Right renal pelvis (tissue), 4 donors: ENCODE measurements at regions not wholly inside any gene's neighbourhood (a gene's known extent, or its start where the extent isn't known, plus 50 kb on each side); places are given as distances from the start of the nearest gene placed in this dataset.
"Not testable (repeated sequence)": the region's sequence is repeated elsewhere in the genome, so short reads cannot be mapped to it uniquely, and the experiment has no call there.

ENCODE experiments used
- DNase-seq, 4 donors: peaks; one replicate each; pipeline ENCODE4 v3.0.0-alpha.2; 2013; ENCODE audit warnings: low read depth in 4 of 4, low spot score in 3 of 4, missing footprints in 1 of 4

- no peak for DNase-seq
Measured at GRCh38 chr6:9744119-9744518, 670.8 kb downstream of the TFAP2A start.

- peak; percentile 8 to 20 (median 17) for DNase-seq
Measured at GRCh38 chr6:9732056-9732455, 682.8 kb downstream of the TFAP2A start.

- DNase-seq: not testable (repeated sequence)
Measured at GRCh38 chr6:9725776-9726175, 689.1 kb downstream of the TFAP2A start.

GRCh38 chr6:9717568-9717967 is 697.3 kb downstream of the TFAP2A start:
- DNase-seq: no peak

GRCh38 chr6:9711365-9711764 is 703.5 kb downstream of the TFAP2A start:
- no peak for DNase-seq

DNA sequence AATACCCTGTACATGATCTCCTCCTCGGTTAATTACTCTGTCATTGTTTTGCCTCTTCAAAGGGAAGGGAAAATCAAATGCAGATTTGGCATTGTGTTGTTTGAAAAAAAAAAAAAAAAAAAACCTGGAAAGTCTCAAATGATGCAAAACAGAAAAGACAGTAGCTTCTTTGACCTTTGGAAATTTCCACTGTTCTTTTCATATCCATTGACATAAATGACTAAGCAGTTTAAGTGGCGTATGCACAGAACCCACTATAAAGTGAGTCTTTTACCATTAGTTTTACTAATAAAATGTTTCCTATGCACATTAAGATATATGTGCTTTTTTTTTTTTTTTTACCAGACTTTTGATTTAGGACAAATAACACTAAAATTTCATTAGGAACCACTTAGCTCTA is 704.3 kb downstream of the TFAP2A start:
- no peak for DNase-seq

DNA sequence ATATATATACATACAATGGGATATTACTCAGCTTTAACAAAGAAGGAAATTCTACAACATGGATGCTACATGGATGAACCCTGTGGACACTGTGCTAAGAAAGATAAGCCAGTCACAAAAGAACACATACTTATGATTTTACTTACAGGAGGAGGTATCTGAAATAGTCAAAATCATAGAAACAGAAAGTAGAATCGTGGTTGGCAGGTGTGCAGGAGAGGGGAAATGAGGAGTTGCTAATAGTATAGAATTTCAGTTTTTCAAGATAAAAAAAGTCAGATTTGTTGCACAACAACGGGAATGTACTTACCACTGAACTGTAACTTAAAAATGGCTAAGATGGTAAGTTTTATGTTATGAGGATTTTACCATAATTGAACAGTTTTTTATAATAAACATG is 706.3 kb downstream of the TFAP2A start:
- no peak for DNase-seq

DNA sequence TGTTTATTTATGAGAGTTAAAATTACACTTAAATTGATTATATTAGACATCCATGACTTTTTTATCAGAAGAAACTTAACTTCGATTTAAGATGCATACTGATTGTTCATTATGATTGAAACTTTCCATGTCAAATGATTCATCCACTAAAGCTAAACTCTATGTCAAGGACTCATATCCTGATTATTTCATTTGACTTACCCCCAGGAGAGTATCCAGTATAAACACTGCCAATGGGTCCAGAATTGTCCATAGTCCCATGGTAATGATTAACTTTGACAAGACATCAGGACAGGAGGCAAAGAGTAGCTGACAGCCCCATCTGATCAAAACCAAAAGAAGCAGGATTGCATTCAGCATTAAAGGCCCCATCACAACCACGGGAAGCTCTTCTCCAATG is 709.9 kb downstream of the TFAP2A start:
- no peak for DNase-seq

DNA sequence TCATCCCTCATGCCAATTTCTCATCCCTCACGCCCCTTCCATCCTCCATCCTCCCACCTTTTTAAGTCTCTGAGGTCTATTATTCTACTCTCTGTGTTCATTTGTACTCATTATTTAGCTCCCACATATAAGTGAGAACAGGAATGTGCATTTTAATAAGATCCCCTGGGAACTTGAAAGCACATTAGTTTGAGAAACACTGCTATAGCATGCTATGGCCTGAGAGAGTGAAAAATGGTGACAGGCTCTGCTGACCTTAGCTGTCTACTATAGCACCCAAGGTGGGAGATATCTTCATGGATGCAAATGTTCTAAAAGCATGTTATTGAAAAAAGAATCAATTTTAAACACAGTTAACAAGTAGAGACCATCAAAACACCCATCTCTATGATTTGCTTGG is 712.0 kb downstream of the TFAP2A start:
- no peak for DNase-seq

GRCh38 chr6:9699888-9700287 is 715.0 kb downstream of the TFAP2A start:
- DNase-seq: no peak

DNA sequence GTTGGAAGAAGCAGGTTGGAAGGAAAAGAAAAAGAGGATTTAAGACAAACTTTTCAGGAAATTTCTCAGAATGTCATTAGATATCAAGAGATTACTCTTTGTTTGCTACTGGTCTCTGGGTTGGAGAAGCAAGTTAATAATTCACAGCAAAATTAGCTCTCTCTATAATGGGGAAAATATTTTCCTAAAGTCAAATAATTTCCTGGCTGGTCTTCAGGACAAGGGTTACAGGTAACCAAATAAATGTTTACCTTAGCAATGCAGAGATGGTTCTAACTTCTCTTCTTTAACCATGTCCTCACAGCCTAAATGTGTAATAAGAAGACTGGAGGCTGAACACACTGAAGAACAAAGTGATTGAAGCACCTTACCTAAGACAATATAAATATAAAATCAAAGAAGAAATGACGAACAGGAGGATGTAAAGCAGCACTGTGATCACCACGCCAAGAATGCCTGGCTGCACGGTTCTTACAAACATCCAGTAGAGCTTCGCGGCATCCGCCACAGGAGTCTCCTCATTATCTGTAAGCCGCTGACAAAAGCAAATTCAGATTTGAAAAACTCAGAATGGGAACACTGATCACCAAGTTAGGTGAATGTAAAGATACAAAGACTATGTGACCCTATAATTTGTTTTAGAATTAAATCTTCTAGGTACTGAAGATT is 717.5 kb downstream of the TFAP2A start:
- DNase-seq: no peak

- no peak for DNase-seq
Measured at GRCh38 chr6:9690388-9690787, 724.5 kb downstream of the TFAP2A start.

DNA sequence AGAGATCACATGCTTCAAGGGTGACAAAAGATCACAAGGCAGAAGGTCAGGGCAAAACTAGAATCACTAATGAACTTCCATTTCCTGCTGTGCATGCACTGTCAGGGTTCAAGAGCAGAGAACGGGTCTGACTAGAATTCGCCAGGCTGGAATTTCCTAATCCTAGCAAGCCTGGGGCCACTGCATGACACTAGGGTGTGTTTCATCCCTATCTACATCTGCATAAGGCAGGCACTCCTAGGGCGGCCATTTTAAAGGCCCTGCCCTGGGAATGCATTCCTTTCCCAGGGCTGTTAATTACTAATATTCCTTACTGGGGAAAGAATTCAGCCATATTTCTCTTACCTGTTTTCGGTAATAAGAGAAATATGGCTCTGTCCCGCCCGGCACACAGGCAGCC is 734.1 kb downstream of the TFAP2A start:
- DNase-seq: not testable (repeated sequence)

DNA sequence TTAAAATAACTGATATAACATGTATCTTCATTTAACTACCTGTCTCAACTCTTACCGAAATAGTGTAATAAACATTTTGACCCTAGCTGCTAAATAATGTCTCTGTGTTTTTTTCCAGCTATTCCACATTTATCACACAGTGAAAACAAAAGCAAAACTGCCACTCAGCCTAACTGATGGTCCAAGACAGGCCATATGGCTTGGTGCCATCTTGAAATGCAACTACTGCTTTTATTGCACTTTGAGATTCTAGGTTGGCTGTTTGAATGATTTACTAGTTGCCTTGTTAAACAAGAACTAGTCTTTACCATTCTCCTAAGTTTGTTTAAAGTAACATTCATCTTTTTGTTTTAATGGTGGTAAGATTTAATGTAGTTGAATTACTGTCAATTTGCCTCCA is 739.8 kb downstream of the TFAP2A start:
- DNase-seq: peak in 3 of 4 donors; percentile 1 to 13 (median 5)

DNA sequence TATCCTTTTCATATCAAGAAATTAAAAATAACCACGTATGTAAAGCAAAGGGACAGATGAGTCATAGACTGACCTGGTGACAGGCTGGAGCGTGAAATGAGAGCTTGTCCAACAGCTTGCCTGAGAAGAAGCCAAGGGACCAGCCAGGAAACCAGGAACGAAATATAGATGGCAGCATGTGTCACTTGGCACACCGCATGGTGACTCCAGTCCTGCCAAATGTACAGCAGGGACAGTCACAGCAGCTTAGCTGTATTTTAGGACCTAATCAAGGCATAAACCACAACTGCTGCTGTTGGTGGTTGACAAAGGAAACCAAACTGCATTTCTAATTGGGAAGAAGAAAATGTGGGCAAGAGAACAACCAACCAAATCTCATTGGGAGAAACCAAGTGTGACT is 755.0 kb downstream of the TFAP2A start:
- DNase-seq: no peak

DNA sequence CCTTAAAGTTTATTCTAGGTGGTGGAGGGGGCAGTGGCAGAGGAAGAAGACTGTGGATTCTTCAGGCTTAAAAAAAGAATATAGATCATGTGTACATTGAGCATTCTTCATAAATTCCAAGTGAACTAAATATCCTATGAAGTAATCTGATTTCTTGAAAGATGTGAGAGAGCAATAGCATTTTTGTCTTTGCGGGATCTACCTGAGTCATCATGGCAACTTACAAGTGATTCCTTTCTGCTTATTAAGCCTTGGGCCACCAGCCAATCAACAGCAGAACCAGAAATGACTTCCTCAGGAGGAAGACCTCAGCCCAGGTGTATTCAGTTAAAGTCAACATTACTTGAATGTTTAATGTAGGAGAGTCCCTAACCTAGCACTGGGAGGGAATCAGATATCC is 756.9 kb downstream of the TFAP2A start:
- no peak for DNase-seq

- DNase-seq: no peak
Measured at GRCh38 chr6:9647599-9647998, 767.3 kb downstream of the TFAP2A start.

DNA sequence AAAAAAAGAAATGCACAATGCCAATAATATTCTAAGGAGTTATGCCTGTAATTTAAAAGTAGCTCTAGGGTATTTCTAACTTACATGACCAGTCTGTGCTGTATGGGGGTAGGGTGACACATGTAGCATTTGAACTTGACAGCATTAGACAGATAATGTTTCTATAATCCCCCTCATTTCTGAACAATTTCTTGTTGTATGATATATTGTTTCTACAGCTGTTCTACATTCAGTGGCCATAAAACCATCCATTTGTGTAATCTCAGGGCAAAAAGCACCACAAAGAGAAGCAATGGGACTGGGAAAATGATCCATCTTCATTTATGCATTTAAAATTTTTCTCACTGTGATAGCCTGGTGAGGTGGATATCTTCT is 767.8 kb downstream of the TFAP2A start:
- peak in 3 of 4 donors; percentile 9 to 13 (median 12) for DNase-seq

- no peak for DNase-seq
Measured at GRCh38 chr6:9646342-9647070, 768.4 kb downstream of the TFAP2A start.

- no peak for DNase-seq
Measured at GRCh38 chr6:9638861-9639260, 776.0 kb downstream of the TFAP2A start.

DNA sequence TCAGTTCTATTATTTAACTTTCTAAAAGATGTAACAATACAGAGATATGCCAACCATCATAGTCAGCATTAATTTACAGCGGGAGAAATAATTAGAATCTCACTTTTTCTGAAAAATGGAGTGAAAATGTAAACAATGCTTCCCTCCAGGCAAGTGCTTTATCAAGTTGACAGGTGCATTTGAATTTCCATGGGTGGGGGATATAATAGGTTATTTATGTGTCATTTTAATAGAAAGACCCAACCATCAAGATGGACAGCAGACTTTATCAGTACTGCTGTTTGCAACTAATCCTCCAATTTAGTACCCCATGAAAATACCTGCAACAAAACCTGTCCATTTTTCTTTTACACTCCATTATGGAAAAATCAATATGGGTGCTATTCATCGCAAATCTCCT is 780.1 kb downstream of the TFAP2A start:
- DNase-seq: no peak

DNA sequence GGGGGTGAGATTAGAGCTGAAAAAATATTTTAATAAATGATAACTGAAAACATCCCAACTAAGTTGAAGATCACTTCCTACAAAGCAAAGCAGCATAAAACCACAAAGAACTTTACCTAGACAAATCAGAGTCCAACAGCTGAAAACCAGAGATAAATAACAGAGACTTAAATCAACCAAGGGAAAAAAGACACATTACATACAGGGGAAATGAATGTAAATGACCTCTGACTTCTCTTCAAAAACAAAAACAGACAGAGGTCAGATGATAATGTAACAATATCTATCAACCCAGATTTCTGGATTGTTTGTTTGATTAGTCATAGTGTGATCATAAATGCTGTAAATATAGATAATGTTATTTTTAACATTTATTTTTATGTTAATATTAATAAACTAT is 782.8 kb downstream of the TFAP2A start:
- no peak for DNase-seq
